ENCODE measurements at regions not wholly inside any gene's neighbourhood (a gene's known extent, or its start where the extent isn't known, plus 50 kb on each side); places are given as distances from the start of the nearest gene placed in this dataset.
"Not testable (repeated sequence)": the region's sequence is repeated elsewhere in the genome, so short reads cannot be mapped to it uniquely, and the experiment has no call there.

DNA sequence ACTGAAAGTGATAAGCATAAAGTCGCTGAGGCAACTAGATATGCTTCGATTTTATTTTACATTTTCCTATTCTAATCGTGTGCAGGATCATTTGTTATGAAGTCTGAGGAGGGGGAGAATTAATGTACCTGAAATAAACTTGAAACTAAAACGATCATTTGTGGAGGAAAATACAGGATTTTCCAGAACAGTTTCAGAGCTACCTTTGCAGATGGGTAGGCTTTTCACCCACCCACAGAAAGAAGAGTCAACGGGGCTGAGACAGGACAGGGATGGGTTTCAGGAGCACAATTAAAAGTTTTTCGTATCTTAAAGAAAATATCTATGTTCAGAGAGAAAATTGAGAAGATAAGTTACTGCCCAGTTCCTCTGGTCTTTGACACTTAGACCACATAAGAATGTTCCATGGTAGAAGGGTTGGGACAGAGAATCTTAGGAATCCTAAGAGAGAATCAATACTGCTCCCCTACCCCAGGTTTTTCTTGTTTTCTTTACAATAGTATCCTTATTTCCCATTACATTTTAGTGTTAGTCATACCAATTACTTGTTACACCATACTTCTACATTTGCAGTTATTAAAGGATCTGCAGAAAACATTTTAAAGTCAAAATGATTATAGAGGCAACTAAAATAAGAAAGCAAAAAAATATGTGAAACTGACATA, 211.4 kb downstream of the DEPDC1B start:
- DNase-seq (ENCODE audit: low spot score): no peak

DNA sequence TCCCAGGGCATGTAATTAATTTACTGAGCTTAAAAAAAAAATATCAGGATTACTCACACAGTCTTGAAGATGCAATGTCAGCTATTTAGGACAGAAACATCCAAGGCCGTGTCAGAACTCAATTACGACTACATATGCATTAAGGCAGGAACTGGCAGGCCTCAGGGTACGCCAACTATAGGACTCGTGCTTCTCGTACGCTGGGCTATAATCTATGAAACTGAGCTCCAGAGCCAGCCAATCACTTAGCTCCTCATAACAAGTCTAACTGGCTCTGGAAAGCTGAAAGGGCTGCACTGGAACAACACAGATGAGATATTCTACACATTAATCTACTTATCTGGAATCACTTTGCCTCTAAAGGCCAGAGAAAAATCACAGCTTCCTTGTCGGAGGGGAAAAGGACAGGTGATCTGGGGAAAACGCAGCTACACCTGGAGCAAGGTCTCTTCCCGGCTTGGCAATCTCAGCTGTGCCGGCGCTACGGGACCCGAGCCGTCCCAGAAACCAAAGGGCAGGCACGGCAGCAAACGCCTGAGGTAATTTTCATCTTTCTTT, 212.0 kb downstream of the DEPDC1B start:
- no peak for DNase-seq (ENCODE audit: low spot score)

DNA sequence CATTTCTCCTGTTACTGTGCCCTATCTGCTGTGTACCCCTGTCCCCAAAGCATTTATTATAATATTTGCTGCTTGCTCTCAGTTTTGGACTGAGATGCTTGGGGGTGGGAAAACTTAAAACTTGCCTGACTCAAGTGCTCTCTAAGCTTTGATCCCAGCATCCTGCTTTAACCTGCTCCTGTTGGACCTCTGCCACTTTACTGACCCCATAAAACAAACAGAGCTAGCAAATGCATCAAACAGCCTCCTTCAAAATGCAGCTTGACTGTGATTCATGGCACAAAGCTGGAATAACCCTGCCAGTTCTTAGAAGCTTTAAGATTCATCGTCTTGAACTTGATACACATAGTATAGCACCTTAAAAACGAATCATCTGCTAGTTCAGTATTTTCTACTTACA, 212.5 kb downstream of the DEPDC1B start:
- DNase-seq (ENCODE audit: low spot score): no peak

DNA sequence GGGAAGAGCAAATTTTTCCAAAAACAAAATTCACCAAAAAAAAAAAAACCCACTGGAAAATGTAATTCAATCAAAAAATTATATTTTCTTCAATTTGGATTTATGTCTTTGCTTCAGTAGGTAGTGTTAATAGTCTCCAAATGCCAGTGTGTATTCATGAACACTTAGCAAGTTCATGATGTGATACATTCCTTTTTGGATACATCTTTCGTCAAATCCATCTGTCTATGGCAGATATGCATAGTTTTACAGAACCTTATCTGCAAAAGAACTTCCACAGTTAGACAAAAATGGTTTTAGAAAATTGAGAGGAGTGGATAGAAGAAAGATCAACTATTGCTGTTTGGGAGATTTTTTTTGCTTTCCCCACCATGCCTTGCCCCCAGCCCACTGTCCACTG, 214.6 kb downstream of the DEPDC1B start:
- no peak for DNase-seq (ENCODE audit: low spot score)

DNA sequence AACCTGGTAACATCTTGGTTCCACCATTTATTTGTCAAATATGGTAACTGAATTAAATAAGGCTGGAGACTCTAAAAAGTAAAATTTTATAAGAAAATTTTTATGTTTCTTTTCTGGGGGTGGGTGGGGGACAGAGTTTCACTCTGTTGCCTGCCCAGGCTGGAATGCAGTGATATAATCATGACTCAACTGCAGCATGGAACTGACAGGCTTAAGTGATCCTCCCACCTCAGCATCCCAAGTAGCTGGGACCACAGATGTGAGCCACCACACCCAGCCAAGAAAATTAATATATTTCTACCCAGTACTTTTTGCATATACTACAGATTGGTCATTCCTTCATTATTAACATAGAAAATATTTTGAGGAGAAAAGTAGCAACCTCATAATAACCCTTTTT, 216.9 kb downstream of the DEPDC1B start:
- DNase-seq (ENCODE audit: low spot score): no peak

DNA sequence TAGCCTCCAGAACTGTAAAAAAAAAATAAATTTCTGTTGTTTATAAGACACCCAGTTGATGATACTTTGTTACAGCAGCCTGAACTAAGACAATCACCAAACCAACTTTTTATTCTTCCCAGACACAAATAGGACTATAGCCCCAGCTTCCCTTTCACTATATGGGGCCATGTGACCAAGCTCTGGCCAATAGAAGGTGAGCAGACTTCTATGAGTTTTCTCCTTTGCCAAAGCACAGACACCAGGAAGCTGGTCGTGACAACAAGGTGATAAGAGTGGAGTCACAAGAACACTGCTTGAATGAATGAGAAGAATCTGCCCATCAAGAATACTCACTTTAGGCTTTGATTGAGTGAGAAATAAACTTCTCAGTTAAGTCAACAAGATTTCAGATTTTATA, 217.7 kb downstream of the DEPDC1B start:
- no peak for DNase-seq (ENCODE audit: low spot score)

DNA sequence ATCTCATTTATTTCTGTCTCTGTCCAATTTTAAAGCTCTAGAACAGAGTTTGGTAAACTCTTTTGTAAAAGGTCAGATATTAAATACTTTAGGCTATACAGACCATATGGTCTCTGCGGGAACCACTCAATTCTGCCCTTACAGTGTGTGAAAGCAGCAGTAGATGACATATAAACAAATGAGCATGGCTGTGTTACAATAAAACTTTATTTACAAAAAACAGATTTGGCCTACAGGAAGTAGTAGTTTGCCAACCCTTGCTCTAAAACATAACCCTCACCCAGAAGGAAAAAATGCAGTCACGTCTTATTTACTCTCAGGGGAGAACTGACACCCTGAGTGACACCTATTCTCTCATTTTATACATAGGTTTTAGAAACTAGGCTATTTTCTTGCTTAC, 220.4 kb downstream of the DEPDC1B start:
- DNase-seq (ENCODE audit: low spot score): no peak

DNA sequence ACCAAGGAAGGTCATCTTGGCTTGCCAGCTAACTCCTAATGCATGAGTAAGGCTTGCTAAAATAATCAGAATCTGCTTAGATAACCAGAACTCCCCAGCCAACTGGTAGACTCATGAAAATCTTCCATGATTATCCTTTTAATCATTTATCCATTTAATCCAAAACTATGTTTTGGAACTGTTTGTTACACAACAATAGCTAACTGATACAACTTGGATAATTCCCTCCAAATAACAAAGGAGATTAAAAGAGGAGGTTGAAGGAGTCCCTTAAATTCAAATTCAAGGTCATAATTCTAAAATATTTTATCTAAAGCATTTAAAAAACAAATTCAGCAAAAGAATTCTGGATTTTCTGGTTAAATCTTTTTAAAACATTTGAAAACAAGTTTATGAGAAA, 222.1 kb downstream of the DEPDC1B start:
- no peak for DNase-seq (ENCODE audit: low spot score)

DNA sequence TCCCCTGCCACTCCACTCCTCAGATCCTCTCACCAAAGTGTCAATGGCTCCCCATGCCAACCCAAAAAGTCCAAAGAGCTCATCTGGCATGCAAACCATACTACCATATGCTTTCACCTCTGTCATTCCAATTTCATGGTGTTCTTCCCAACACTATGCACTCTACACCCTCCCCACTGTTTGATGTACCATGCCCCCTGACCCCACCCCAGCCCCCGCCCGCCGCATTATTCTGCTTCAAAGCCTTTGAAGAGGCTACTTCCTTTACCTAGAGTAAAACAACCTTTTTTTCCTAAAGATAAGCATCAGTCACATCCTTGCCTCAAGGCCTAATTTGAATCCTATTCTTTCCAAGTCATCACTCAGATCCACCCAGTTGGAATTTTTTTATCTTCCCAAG, 226.3 kb downstream of the DEPDC1B start:
- DNase-seq (ENCODE audit: low spot score): no peak

DNA sequence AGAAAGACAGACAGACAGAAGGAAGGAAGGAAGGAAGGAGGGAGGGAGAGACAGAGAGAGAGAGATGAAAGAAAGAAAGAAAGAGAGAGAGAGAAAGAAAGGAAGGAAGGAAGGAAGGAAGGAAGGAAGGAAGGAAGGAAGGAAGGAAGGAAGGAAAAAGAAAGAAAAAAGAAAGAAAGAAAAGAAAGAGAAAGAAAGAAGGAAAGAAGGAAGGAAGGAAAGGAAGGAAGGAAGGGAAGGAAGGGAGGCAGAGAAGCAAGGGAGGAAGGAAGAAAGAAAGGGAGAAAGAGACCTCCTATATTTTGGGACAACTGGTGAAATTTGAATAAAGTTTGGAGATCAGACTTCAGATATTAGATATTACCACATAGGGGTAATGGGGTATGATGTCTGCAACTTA, 226.9 kb downstream of the DEPDC1B start:
- DNase-seq (ENCODE audit: low spot score): not testable (repeated sequence)

DNA sequence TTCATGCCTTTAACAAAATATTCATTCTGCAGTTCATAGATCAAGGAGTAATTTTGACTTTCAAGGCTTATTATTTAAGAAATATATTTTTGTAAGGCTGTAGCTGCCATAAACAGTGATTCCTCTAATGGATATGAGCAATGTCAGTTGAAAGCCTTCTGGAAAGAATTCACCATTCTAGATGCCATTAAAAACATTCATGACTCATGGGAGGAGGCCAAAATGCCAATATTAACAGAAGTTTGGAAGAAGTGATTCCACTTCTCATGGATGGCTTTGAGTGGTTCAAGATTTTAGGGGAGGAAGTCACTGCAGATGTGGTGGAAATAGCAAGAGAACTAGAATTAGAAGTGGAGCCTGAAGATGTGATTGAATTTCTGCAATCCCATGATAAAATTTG, 229.1 kb downstream of the DEPDC1B start:
- no peak for DNase-seq (ENCODE audit: low spot score)

DNA sequence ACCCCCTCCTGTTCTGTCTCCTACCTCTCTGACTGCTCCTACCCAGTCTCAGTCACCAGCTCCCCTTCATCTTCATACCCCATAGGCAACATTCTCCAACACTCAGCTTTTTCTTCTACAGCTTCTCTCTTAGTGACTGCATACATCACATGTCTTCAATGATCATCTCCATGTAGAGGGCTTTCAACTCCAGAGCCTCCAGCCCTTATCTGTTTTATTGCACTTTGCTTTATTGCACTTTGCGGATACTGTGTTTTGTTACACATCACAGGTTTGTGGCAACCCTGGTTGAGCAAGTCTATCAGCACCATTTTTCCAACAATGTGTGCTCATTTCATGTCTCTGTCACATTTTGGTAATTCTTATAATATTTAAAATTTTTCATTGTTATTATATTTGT, 230.7 kb downstream of the DEPDC1B start:
- DNase-seq (ENCODE audit: low spot score): no peak

DNA sequence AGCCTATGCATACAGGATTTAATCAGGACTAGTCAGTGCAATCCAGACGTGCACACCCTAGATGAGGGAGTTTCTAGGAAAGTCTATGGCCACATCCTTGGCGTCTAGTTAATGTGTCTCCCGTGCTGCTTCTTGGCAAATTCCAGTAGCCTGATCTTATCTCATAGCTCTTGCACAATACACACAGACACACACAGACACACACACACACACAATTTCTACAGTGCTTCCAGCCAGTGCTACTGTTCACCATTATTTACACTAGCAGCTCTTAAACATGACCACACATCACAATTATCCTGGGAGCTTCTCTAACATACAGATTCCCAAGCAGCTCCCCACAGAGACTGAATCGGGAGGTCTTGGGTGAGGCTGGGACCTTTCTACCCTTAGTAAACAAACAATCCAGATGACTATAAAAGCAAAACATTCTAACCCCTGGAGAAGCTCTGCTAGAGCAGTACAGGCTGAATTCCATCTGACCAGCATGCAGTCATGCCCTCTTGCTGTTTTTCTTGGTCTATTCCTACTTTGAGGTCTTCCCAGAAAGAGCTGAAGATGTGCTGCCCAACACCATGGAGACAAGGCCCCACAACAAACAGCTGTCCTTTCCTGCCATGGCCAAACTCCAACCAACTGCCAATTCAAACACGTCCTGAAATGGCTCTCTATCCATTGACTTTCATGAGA, 236.6 kb downstream of the DEPDC1B start:
- DNase-seq (ENCODE audit: low spot score): no peak

DNA sequence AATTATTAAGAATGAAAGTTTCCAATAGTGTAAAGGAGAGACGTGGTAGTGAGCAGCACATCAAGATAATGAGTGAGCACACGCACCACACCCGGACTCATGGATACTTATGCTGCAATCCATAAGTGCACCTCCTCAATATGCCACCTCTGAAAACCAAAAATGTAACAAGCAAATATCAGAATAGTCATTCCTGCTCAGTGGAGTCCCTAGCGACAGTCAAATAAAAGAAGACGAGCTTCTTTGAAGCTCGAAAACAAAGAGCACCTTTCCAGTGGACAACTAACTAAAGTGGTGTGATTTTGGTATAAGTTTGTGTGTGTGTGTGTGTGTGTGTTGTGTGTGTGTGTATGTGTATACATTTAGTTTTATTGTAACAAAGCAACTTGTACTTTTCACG, 241.3 kb downstream of the DEPDC1B start:
- DNase-seq (ENCODE audit: low spot score): no peak

DNA sequence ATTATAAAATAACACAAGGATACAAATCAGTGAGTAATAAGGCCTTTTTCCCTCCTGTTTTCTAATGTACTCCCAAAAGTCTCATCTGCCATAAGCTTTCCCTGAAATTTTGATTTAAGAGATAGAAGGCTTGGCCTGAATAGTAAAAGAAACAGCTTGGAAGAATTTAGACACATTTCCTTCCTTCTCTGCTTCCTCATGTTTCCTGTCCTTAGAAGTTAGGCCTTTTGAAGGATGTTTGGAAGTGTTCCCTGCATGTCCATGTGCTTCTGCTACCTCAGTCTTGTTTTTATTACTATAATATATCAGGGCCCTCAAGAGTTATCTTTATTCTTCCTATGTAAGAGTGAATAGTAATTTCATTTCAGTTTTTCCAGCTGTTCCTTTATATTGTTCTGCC, 242.7 kb downstream of the DEPDC1B start:
- no peak for DNase-seq (ENCODE audit: low spot score)

DNA sequence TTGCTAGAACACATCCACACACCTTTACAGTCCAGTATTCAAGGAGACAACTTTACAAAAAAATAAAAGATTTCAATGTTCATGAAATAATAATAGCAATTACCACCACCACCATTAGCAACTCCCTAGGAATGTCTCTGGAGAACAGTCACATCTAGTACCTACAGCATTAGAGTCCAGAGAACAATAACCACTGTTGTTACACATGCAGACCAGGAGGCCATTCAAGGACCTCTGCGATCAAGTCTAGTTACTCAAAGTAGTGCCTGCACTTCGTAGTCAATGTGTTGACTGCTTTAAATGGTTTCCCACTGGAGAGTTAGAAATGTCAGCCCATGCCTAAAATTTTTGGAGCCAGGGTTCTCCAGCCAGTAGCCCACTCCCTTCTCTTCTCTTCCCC, 244.4 kb downstream of the DEPDC1B start:
- DNase-seq (ENCODE audit: low spot score): no peak

DNA sequence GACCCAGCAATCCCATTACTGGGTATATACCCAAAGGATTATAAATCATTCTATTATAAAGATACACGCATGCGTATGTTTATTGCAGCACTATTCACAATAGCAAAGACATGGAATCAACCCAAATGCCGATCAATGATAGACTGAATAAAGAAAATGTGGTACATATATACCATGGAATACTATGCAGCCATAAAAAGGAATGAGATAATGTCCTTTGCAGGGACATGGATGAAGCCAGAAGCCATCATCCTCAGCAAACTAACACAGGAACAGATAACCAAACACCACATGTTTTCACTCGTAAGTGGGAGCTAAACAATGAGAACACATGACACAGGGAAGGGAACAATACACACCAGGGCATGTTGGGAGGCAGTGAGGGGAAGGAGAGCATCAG, 245.7 kb downstream of the DEPDC1B start:
- DNase-seq (ENCODE audit: low spot score): not testable (repeated sequence)

DNA sequence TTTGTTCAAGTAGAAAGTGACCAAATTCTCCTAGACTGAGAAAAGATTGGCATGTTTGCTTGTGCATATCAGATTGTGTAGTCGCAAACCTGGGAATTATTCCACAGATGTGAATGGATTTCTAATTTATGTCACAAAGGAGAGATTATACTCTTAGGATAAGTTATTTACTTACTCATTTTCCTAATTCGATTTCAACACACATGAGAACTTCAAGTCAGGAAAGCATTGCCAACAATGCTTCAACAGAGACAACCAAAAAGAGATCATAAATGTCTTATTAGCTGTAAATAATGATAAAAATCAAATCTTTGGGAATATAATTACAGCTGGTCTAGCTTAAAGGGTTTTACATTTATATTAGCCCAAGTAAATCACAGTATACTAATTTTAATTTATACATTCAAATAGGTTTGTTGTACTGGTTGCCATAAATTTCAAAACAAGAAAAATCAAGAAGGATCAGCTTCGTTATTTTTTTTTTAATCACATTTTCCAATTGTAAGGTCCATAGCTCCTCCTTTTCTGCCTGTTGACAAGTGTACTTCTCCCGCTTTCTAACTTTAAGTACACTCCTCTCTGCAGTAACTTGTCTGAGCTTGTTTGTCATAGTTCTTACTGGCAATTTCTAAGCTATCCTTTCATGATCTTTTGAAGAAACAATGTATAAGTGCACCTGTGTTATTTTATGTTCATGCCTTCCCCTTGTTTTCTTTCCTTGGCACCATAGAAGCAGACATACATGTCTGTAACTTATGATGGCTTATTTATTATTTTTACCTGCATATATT, 246.6 kb downstream of the DEPDC1B start:
- DNase-seq (ENCODE audit: low spot score): no peak

DNA sequence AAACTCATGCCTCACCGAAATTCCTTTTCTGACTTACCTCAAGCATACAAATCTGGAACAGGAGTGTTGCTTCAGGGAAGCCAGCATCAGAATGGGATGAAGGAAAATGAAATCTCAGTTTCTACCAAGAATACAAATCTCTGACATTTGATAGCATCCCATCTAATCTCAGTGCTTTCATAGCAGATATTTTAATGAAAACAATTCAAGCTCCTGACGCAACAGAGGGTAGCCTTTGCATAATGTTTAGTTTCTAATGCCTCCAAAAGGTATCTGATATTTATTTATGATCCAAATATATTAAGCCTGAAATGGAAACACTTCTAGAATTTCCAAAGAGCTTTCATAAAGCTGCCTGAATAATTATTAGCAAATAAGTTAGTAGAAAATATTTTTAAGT, 251.4 kb downstream of the DEPDC1B start:
- no peak for DNase-seq (ENCODE audit: low spot score)

DNA sequence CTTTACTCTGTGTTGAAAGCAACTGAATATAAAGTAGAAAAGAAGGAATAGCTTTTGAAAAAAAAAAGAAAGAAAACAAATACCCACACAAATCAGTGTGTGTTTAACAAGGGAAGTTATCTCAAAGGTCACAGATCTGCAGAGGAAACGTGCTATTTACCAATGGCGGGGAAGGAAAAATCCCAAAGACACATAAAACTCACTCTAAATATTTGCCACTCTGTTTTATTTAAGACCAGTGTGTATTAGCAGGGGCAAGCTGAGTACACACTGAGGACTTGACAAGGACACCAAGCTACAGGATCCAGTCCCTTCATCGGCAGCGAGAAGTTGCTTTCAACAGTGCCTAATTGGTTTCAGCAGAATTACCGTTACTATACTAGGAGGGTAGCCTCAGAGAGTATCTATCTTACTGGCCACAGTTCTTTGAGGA, 252.5 kb downstream of the DEPDC1B start:
- no peak for DNase-seq (ENCODE audit: low spot score)

DNA sequence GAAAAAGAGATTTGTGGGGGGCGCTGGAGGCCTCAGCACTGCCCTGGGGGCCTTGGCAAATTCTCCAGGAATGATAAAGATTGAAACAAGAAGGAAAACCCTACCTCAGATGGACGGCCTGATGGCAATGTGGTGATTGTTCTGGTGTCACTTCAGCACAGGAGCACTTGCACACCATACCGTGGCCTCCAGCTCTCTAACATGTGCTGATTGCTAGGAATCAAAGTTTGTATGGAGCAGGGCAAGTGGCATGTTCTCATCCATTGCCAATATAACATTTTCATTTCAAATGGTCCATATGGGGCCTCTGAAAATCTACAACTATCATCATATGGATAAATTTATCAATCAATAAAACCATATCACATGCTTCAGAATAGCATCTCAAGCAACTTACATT, 253.0 kb downstream of the DEPDC1B start:
- DNase-seq (ENCODE audit: low spot score): no peak

DNA sequence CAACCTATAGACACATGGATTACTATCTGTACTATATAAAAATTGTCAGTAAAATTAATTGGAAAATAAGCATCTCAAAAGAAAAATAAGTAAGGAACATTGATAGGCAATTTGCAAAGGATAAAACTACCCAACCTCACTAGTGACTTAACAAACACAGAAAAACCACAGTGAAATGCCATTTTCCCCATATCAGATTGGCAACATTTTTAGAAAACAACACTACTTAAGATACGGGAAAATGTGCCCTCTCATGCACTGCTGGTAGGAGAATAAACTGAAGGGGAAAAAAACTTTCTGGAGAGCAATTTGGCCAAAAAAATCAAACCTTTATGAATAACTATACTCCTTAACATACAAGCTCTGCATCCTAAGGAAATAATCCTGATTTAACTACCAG, 254.0 kb downstream of the DEPDC1B start:
- no peak for DNase-seq (ENCODE audit: low spot score)

DNA sequence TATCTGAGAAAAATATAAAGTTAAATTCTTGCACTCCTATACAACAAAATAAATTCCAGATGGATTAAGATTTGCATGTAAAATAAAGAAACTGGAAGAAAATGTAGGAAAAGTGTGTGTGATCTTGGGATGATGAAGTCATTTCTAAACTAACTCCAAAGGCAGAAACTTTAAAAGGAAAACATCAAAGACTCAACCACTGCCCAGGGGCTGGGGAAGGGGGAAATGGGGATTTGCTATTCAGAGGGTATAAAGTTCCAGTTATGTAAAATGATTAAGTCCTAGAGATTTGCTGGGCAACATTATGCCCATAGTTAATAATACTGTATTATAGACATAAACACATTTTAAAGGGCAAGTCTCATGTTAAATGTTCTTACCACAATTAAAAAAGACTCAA, 254.5 kb downstream of the DEPDC1B start:
- no peak for DNase-seq (ENCODE audit: low spot score)

Data from activated CD4-positive, alpha-beta T cell treated with anti-CD3 and anti-CD28 coated beads, Interleukin-2, Interleukin-4, amounts not matched to agents 100 ng/mL and 50 ng/mL, durations not matched to agents 16 hours and 8 hours (primary cell).